PC-9 (cell line): ENCODE measurements at regions not wholly inside any gene's neighbourhood (a gene's known extent, or its start where the extent isn't known, plus 50 kb on each side); places are given as distances from the start of the nearest gene placed in this dataset.

Source experiments
- BruUV-seq: library from RNA; stranded (reverse); fragments of 400-500 nt; replicated peaks from 2 replicates; lab custom pipeline; 2021; lab: Mats Ljungman, UMichigan
- CTCF ChIA-PET: fragments of 300-600 bp; sonication (Branson Sonifier 250); formaldehyde crosslinking; loops from one replicate; lab custom pipeline; 2022; ENCODE audit warnings: antibody characterized with exemption; lab: Charles Lee
- POLR2A ChIA-PET: fragments of 300-600 bp; sonication (Branson Sonifier 250); formaldehyde crosslinking; loops from one replicate; lab custom pipeline; 2022; ENCODE audit warnings: antibody characterized with exemption; ENCODE audit not compliant: unreplicated experiment; lab: Charles Lee
- DNase-seq, 2 experiments: peaks; one replicate each; pipeline versions ENCODE4 v3.0.0 to v3.0.0-alpha.2; 2015 to 2022; ENCODE audit warnings: mixed read lengths in 1 of 2
- H2AFZ ChIP-seq: fragments of 200-600 bp; sonication (generic); 2 replicates; pipeline ENCODE4 v1.8.1; 2017; ENCODE audit warnings: antibody characterized with exemption
- H3F3A ChIP-seq: fragments of 200-600 bp; sonication (generic); 2 replicates; pipeline ENCODE4 v1.8.1; 2017; ENCODE audit warnings: antibody characterized with exemption, mild to moderate bottlenecking, low read depth; ENCODE audit not compliant: insufficient read depth
- H3K27ac ChIP-seq: fragments of 200-600 bp; sonication (generic); 2 replicates; pipeline ENCODE4 v1.6.1; 2016; ENCODE audit warnings: mixed run types
- H3K27me3 ChIP-seq: fragments of 200-600 bp; sonication (generic); 2 replicates; pipeline ENCODE4 v1.6.1; 2016; ENCODE audit warnings: low read depth, mixed run types; ENCODE audit not compliant: insufficient read depth
- H3K36me3 ChIP-seq: fragments of 200-600 bp; sonication (generic); 2 replicates; pipeline ENCODE4 v1.6.1; 2016; ENCODE audit warnings: low read depth, mixed run types
- H3K4me1 ChIP-seq: fragments of 200-600 bp; sonication (generic); replicated peaks from 2 replicates; pipeline ENCODE4 v1.6.1; 2016; ENCODE audit warnings: mixed run types; ENCODE audit not compliant: insufficient read depth
- H3K4me2 ChIP-seq: fragments of 200-600 bp; sonication (generic); 2 replicates; pipeline ENCODE4 v1.6.1; 2017; ENCODE audit warnings: mixed run types
- H3K4me3 ChIP-seq: fragments of 200-600 bp; sonication (generic); 2 replicates; pipeline ENCODE4 v1.6.1; 2016; ENCODE audit warnings: mixed run types
- H3K79me2 ChIP-seq: fragments of 200-600 bp; sonication (generic); 2 replicates; pipeline ENCODE4 v1.6.1; 2017; ENCODE audit warnings: low read depth, mixed run types
- H3K9me2 ChIP-seq: fragments of 200-600 bp; sonication (generic); 2 replicates; pipeline ENCODE4 v1.8.1; 2017; ENCODE audit warnings: mild to moderate bottlenecking; ENCODE audit not compliant: insufficient read depth
- H3K9me3 ChIP-seq: fragments of 200-600 bp; sonication (generic); 2 replicates; pipeline ENCODE4 v1.8.1; 2016; ENCODE audit warnings: low read depth; ENCODE audit not compliant: insufficient read depth
- H4K20me1 ChIP-seq: fragments of 200-600 bp; sonication (generic); 2 replicates; pipeline ENCODE4 v1.8.1; 2017; ENCODE audit not compliant: insufficient read depth
- CTCF ChIP-seq: fragments of 200-600 bp; sonication (generic); conservative IDR thresholded peaks from 2 replicates; pipeline ENCODE4 v1.6.1; 2017; ENCODE audit warnings: mixed run types, antibody characterized with exemption, mild to moderate bottlenecking, moderate library complexity
- EZH2 ChIP-seq: fragments of 200-600 bp; sonication (generic); IDR thresholded peaks from 2 replicates; pipeline ENCODE4 v1.8.0; 2017; ENCODE audit warnings: antibody characterized with exemption, low read depth
- intact Hi-C: fragments of 100-400 bp; cut with micrococcal nuclease; formaldehyde crosslinking; loops from one replicate; pipeline ENCODE4 v1.10.0; 2022; ENCODE audit not compliant: unreplicated experiment

DNA sequence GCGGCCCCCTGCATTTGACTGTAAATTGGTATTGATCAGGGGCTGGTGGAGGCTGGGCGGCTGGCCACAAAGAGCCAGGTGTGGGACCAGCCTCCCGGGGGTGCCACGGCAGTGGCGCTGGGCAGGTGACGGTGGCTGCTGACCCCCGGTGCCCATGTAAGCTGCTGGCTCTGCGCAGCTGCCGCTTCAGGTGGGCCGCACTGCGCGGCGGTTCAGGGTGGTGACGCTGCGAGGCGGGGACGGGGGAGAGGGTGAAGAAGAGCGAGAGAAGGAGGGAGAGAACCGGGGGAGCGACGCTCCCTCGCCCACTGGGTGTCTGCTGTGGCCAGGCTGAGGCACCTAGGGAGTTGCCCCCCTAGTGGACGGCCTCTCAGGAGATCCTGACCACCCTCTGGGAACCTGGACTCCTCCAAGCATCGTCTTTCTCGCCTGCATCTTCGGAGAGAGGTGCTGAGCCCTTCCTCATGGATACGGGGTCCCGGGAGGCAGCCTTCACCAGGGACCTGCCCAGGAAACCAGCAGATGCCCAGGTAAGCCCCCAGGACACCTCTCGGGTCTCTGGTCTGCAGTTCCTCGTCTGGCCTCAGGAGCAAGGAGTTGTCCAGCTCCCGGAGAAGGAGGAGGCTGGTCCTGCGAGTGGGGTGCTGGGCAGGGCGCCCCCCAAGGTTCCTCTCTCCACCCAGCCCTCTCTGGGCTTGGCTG, 77.5 kb upstream of the GATA5 start:
- peaks cover 7% of the 10 kb centered on the region; the same call in 1 of the 2 replicates for H3K4me1 ChIP-seq
- no TSS peak for BruUV-seq
- no peak for DNase-seq
- H2AFZ ChIP-seq, result no peak overlapping the region
- H3K4me2 ChIP-seq, result no peak overlapping the region
- H3K4me3 ChIP-seq, result no peak overlapping the region
- H3K36me3 ChIP-seq, result no peaks in the 10 kb centered on the region
- ChIA-PET POLR2A (no interaction called here), CTCF (no interaction called here)
- no peaks in the 10 kb centered on the region for H3K9me2 ChIP-seq
- peaks cover 95% of the 10 kb centered on the region for H3K27me3 ChIP-seq
- intact Hi-C loops, result no loop called here
- no peak overlapping the region for H3K27ac ChIP-seq
- H3K79me2 ChIP-seq, result no peaks in the 10 kb centered on the region
- TF ChIP-seq EZH2, result no peak
- no peak for TF ChIP-seq CTCF
- H3F3A ChIP-seq, result no peaks in the 10 kb centered on the region
- no peaks in the 10 kb centered on the region for H3K9me3 ChIP-seq
- H4K20me1 ChIP-seq, result peaks cover 7% of the 10 kb centered on the region; the same call in 1 of the 2 replicates

GRCh38 chr20:62553838-62554161, 78.0 kb upstream of the GATA5 start:
- H3K27me3 ChIP-seq, result peaks cover 90% of the 10 kb centered on the region
- no peaks in the 10 kb centered on the region for H3K36me3 ChIP-seq
- POLR2A ChIA-PET, result no interaction called here

GRCh38 chr20:62554214-62554897, 78.6 kb upstream of the GATA5 start:
- POLR2A ChIA-PET, result no interaction called here
- Histone ChIP-seq H4K20me1 (peaks cover 7% of the 10 kb centered on the region; the same call in 1 of the 2 replicates), H3K36me3 (no peaks in the 10 kb centered on the region), H3F3A (no peaks in the 10 kb centered on the region), H3K27ac (no peak overlapping the region), H3K4me1 (peaks cover 7% of the 10 kb centered on the region; the same call in 1 of the 2 replicates), H2AFZ (no peak overlapping the region), H3K4me3 (no peak overlapping the region), H3K4me2 (no peak overlapping the region), H3K27me3 (peaks cover 90% of the 10 kb centered on the region), H3K9me2 (no peaks in the 10 kb centered on the region), H3K79me2 (no peaks in the 10 kb centered on the region), H3K9me3 (no peaks in the 10 kb centered on the region)
- no TSS peak for BruUV-seq
- DNase-seq, result no peak
- TF ChIP-seq EZH2, result no peak; the same call in 1 of the 2 replicates
- TF ChIP-seq CTCF, result no peak
- CTCF ChIA-PET, result no interaction called here
- intact Hi-C loops, result no loop called here

More at GRCh38 chr20:62553838-62554161, 78.0 kb upstream of the GATA5 start:
- no peak for DNase-seq
- no peak for TF ChIP-seq CTCF
- TF ChIP-seq EZH2, result no peak
- Histone ChIP-seq H4K20me1 (peaks cover 7% of the 10 kb centered on the region; the same call in 1 of the 2 replicates), H3K4me3 (no peak overlapping the region), H3F3A (no peaks in the 10 kb centered on the region), H3K4me1 (peaks cover 7% of the 10 kb centered on the region; the same call in 1 of the 2 replicates), H3K4me2 (no peak overlapping the region), H3K79me2 (no peaks in the 10 kb centered on the region), H3K9me2 (no peaks in the 10 kb centered on the region), H3K27ac (no peak overlapping the region), H3K9me3 (no peaks in the 10 kb centered on the region), H2AFZ (no peak overlapping the region)
- BruUV-seq, result no TSS peak
- intact Hi-C loops, result no loop called here
- CTCF ChIA-PET, result no interaction called here
